RWPE1 (cell line): ENCODE measurements at regions not wholly inside any gene's neighbourhood (a gene's known extent, or its start where the extent isn't known, plus 50 kb on each side); places are given as distances from the start of the nearest gene placed in this dataset.

Experiments
- CTCF ChIA-PET: fragments of 350-600 bp; sonication (Branson Sonifier 250); formaldehyde crosslinking; extraction: SDS; loops from one replicate; lab custom pipeline; 2021; lab: Yijun Ruan, JAX
- POLR2A ChIA-PET: fragments of 400-600 bp; formaldehyde crosslinking; extraction: SDS; loops from one replicate; lab custom pipeline; 2020; ENCODE audit warnings: antibody characterized with exemption; ENCODE audit not compliant: low non-redundant PET; lab: Yijun Ruan, JAX
- DNase-seq: peaks from one replicate; pipeline ENCODE4 v3.0.0; 2012; ENCODE audit warnings: low spot score
- H3K27ac ChIP-seq: fragments of 450-650 bp; 2 replicates; pipeline ENCODE4 v1.5.1; 2017
- CTCF ChIP-seq: fragments of 450-650 bp; conservative IDR thresholded peaks from 2 replicates; pipeline ENCODE4 v1.5.1; 2017; ENCODE audit warnings: low read depth, mild to moderate bottlenecking

DNA sequence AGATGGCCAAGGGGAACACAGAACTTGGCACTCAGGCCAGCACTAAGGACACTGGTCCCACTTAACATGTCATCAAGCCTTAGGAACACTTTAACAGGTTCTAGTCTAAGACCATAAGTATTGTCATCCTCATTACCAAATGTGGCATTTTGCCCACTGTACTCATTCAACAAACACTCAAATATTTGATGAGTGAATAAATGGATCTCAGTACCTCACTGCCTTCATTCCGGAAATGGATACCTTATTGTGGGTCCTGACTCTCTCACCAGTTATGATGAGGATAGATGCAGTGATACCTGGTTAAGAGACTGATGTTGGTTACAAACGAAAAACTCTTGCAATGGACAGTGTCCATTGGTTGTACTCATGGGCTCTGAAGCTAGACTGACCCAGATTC lies 455.2 kb upstream of the DYNLRB2 start:
- POLR2A ChIA-PET, result no interaction called here
- TF ChIP-seq CTCF, result no peak
- CTCF ChIA-PET, result no interaction called here
- H3K27ac ChIP-seq, result no peak overlapping the region
- DNase-seq, result no peak

- peak; percentile 26 for DNase-seq
- TF ChIP-seq CTCF, result peak; percentile 25
- H3K27ac ChIP-seq, result no peak overlapping the region
- ChIA-PET POLR2A (no interaction called here), CTCF (interaction anchor here (0.6 to 1.0 kb wide), 2 partner anchors 315 to 663 kb away, joined by 3 read pairs; no protein-coding TSS in a partner anchor)
Measured at GRCh38 chr16:80084614-80085013, 456.2 kb upstream of the DYNLRB2 start.

GRCh38 chr16:80084163-80084562 lies 456.6 kb upstream of the DYNLRB2 start:
- no peak for DNase-seq
- TF ChIP-seq CTCF, result no peak
- ChIA-PET CTCF (interaction anchor here (1.0 kb wide), 1 partner anchor 315 kb away, joined by 3 read pairs; no protein-coding TSS in a partner anchor), POLR2A (no interaction called here)
- H3K27ac ChIP-seq, result no peak overlapping the region

- CTCF ChIA-PET, result no interaction called here
Measured at GRCh38 chr16:80082906-80083305, 457.9 kb upstream of the DYNLRB2 start.

GRCh38 chr16:80081846-80082245 lies 458.9 kb upstream of the DYNLRB2 start:
- no peak overlapping the region for H3K27ac ChIP-seq
- CTCF ChIA-PET, result no interaction called here
- no peak for DNase-seq
- POLR2A ChIA-PET, result no interaction called here
- TF ChIP-seq CTCF, result no peak

More at GRCh38 chr16:80082906-80083305, 457.9 kb upstream of the DYNLRB2 start:
- no peak overlapping the region for H3K27ac ChIP-seq
- no peak for DNase-seq
- TF ChIP-seq CTCF, result no peak
- POLR2A ChIA-PET, result no interaction called here

DNA sequence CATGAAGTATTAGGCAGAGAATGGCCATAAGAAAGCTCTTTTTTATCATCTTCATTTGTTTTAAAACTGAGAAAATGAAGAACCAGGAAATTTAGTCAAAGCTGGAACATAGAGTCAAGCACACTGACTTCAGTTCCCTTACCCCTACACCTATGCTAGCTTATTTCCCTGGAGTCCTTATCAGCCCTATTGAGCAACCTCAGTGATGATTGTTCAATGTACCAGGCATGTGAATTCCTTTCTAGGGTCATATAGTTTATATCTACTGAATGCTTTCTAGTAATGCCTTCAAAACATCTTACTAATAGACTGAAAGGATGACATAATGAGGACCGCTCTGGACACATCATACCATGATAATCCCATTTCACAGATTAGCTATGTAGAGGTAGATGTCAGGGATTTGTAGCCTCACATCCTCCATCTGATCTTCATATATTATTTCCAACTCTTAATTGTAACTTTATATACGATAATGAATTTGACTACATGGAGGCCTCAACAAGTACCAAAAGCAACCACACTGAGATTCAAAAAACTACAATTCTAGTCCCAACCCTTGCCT lies 460.4 kb upstream of the DYNLRB2 start:
- CTCF ChIA-PET, result no interaction called here
- no peak for DNase-seq
- TF ChIP-seq CTCF, result no peak
- POLR2A ChIA-PET, result no interaction called here
- H3K27ac ChIP-seq, result no peak overlapping the region
